NT2/D1 (cell line): ENCODE measurements at regions not wholly inside any gene's neighbourhood (a gene's known extent, or its start where the extent isn't known, plus 50 kb on each side); places are given as distances from the start of the nearest gene placed in this dataset.
"Not testable (repeated sequence)": the region's sequence is repeated elsewhere in the genome, so short reads cannot be mapped to it uniquely, and the experiment has no call there.

Experiments used
- SUZ12 ChIP-seq: IDR thresholded peaks from 2 replicates; pipeline ENCODE4 v1.6.1; 2011; ENCODE audit not compliant: insufficient read length, insufficient read depth; ENCODE audit errors: extremely low read depth
- YY1 ChIP-seq: IDR thresholded peaks from 2 replicates; pipeline ENCODE4 v1.6.1; 2011; ENCODE audit not compliant: insufficient read length, insufficient read depth
- ZNF274 ChIP-seq: IDR thresholded peaks from 2 replicates; pipeline ENCODE4 v1.6.1; 2011; ENCODE audit warnings: mild to moderate bottlenecking, low read depth, low read length

GRCh38 chr11:34817812-34818211 lies 98.4 kb downstream of the APIP start:
- TF ChIP-seq YY1, ZNF274, SUZ12: not testable (repeated sequence)
